ENCODE measurements at regions not wholly inside any gene's neighbourhood (a gene's known extent, or its start where the extent isn't known, plus 50 kb on each side); places are given as distances from the start of the nearest gene placed in this dataset.

- no peaks in the 10 kb centered on the region for H3K4me1 ChIP-seq (ENCODE audit: insufficient read depth)
- 80% methylated on average over 1 of the region's 1 CpG for WGBS (ENCODE audit: low lambda C conversion rate, missing lambda C conversion rate)
- H3K9me2 ChIP-seq (replicated peaks; ENCODE audit: insufficient read depth) = no peaks in the 10 kb centered on the region
- no peaks in the 10 kb centered on the region for H3K79me2 ChIP-seq
- no peak overlapping the region for H3K4me3 ChIP-seq
- no peak overlapping the region for H3K4me2 ChIP-seq
- no peaks in the 10 kb centered on the region for H4K20me1 ChIP-seq (ENCODE audit: insufficient read depth, poor library complexity, severe bottlenecking)
- H3K9me3 ChIP-seq (ENCODE audit: low read depth) = no peaks in the 10 kb centered on the region
- no peak overlapping the region for H2AFZ ChIP-seq
- no peak for TF ChIP-seq EZH2phosphoT487 (IDR thresholded peaks at IDR 0.05; ENCODE audit: low read depth, severe bottlenecking, unreplicated experiment)
- TF ChIP-seq EZH2 (IDR thresholded peaks at IDR 0.05; ENCODE audit: borderline replicate concordance) = no peak
- TF ChIP-seq, protein P1, sequence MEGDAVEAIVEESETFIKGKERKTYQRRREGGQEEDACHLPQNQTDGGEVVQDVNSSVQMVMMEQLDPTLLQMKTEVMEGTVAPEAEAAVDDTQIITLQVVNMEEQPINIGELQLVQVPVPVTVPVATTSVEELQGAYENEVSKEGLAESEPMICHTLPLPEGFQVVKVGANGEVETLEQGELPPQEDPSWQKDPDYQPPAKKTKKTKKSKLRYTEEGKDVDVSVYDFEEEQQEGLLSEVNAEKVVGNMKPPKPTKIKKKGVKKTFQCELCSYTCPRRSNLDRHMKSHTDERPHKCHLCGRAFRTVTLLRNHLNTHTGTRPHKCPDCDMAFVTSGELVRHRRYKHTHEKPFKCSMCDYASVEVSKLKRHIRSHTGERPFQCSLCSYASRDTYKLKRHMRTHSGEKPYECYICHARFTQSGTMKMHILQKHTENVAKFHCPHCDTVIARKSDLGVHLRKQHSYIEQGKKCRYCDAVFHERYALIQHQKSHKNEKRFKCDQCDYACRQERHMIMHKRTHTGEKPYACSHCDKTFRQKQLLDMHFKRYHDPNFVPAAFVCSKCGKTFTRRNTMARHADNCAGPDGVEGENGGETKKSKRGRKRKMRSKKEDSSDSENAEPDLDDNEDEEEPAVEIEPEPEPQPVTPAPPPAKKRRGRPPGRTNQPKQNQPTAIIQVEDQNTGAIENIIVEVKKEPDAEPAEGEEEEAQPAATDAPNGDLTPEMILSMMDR (IDR thresholded peaks at IDR 0.05; ENCODE audit: poor library complexity) = no peak
- no peak overlapping the region for H3K27ac ChIP-seq
- DNase-seq (ENCODE audit: low spot score) = no peak
- no peaks in the 10 kb centered on the region for H3K36me3 ChIP-seq (replicated peaks; ENCODE audit: insufficient read depth, low read depth)
- H3K27me3 ChIP-seq = no peaks in the 10 kb centered on the region
Measured at GRCh38 chr20:39311851-39312506, 349.8 kb downstream of the DHX35 start.

DNA sequence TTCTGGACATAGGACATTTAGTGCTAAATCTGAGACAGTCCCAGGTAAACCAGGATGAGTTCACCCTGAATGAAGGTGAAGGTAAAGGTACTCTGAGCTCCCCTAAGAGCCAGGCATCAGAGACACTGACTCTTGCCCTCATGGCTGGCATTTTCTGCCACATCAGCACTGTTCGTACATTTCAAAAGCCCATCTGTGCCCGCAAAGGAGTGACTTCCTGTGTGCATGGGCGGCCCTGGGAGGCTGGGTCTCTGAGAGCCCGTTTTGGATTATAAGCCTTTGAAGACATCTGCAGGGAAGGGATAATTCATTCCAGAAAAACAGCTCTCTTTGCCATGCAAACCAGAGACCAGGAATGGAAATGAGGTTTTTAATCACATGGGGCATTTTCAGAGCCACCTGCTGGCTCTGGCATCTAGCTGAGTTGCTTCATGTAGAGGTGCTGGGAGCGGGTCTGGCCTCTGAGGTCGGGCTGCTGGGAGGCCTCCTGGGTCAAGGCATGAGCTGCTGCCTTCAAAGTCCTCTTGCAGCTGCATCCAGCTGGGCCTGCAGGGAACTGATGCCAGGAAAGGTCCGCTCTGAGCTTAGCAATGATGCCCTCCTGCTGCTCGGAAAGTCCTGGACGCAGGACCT is 348.3 kb downstream of the DHX35 start:
- Histone ChIP-seq H3K4me2 (no peak overlapping the region), H2AFZ (no peak overlapping the region), H3K27me3 (no peaks in the 10 kb centered on the region), H4K20me1 (ENCODE audit: insufficient read depth, poor library complexity, severe bottlenecking) (no peaks in the 10 kb centered on the region), H3K9me3 (ENCODE audit: low read depth) (no peaks in the 10 kb centered on the region), H3K79me2 (no peaks in the 10 kb centered on the region), H3K27ac (no peak overlapping the region), H3K4me1 (ENCODE audit: insufficient read depth) (no peaks in the 10 kb centered on the region), H3K9me2 (replicated peaks; ENCODE audit: insufficient read depth) (no peaks in the 10 kb centered on the region), H3K4me3 (no peak overlapping the region), H3K36me3 (replicated peaks; ENCODE audit: insufficient read depth, low read depth) (no peaks in the 10 kb centered on the region)
- DNase-seq (ENCODE audit: low spot score) = no peak
- WGBS (ENCODE audit: low lambda C conversion rate, missing lambda C conversion rate) = 58% methylated on average over 9 of the region's 9 CpGs
- TF ChIP-seq, protein P1 (IDR thresholded peaks at IDR 0.05; ENCODE audit: poor library complexity) = no peak
- TF ChIP-seq EZH2 (IDR thresholded peaks at IDR 0.05; ENCODE audit: borderline replicate concordance) (no peak), EZH2phosphoT487 (IDR thresholded peaks at IDR 0.05; ENCODE audit: low read depth, severe bottlenecking, unreplicated experiment) (no peak)

DNA sequence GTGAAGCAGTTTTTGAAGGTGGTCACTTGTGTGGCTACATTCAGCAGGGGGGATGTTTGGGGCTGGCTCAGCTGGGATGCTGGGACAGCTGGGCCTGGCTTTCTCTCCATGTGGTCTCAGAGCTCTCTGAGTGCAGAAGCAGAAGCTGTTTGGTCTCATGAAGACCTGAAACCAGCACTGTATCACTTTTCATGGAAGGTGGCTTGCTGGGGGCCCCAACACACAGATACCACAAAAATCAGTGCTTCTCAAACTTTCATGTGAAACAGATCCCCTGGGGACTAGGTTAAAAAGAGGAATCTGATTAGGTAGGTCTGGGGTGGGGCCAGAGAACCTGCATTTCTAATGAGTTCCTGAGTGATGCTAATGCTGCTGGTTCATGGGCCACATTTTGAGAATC is 347.3 kb downstream of the DHX35 start:
- no peaks in the 10 kb centered on the region for H4K20me1 ChIP-seq (ENCODE audit: insufficient read depth, poor library complexity, severe bottlenecking)
- H3K27ac ChIP-seq = no peak overlapping the region
- no peaks in the 10 kb centered on the region for H3K27me3 ChIP-seq
- H3K36me3 ChIP-seq (replicated peaks; ENCODE audit: insufficient read depth, low read depth) = no peaks in the 10 kb centered on the region
- TF ChIP-seq, protein P1 (IDR thresholded peaks at IDR 0.05; ENCODE audit: poor library complexity) = no peak
- TF ChIP-seq EZH2 (IDR thresholded peaks at IDR 0.05; ENCODE audit: borderline replicate concordance) (no peak), EZH2phosphoT487 (IDR thresholded peaks at IDR 0.05; ENCODE audit: low read depth, severe bottlenecking, unreplicated experiment) (no peak)
- no peaks in the 10 kb centered on the region for H3K4me1 ChIP-seq (ENCODE audit: insufficient read depth)
- no peaks in the 10 kb centered on the region for H3K9me3 ChIP-seq (ENCODE audit: low read depth)
- DNase-seq (ENCODE audit: low spot score) = no peak
- H3K4me2 ChIP-seq = no peak overlapping the region
- H2AFZ ChIP-seq = no peak overlapping the region
- no peaks in the 10 kb centered on the region for H3K79me2 ChIP-seq
- no peak overlapping the region for H3K4me3 ChIP-seq
- no peaks in the 10 kb centered on the region for H3K9me2 ChIP-seq (replicated peaks; ENCODE audit: insufficient read depth)
